ENCODE measurements at regions not wholly inside any gene's neighbourhood (a gene's known extent, or its start where the extent isn't known, plus 50 kb on each side); places are given as distances from the start of the nearest gene placed in this dataset.

DNA sequence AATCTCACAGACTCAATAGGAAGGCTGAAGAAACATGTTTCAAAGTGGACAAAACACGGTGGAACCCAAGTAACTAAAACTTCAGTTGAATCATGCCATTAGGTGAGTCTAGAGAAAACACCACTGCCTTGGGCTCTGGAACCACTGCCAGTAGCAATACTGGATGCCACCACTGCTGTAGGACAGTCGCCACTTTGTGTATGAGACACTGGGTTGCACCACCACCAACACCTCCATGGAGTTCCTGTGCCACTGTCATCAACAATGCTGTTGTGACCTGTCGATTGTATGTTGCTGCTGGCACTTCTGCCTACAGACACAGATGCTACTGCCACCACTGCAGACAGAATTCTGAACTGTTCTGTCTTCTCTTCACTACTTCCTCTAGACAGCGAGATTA is 686.7 kb downstream of the METTL4 start:
- no peak for DNase-seq

GRCh38 chr18:1891641-1892040 is 679.7 kb downstream of the METTL4 start:
- DNase-seq: no peak

- no peak for DNase-seq
These were observed 679.1 kb downstream of the METTL4 start for GRCh38 chr18:1892191-1892590.

DNA sequence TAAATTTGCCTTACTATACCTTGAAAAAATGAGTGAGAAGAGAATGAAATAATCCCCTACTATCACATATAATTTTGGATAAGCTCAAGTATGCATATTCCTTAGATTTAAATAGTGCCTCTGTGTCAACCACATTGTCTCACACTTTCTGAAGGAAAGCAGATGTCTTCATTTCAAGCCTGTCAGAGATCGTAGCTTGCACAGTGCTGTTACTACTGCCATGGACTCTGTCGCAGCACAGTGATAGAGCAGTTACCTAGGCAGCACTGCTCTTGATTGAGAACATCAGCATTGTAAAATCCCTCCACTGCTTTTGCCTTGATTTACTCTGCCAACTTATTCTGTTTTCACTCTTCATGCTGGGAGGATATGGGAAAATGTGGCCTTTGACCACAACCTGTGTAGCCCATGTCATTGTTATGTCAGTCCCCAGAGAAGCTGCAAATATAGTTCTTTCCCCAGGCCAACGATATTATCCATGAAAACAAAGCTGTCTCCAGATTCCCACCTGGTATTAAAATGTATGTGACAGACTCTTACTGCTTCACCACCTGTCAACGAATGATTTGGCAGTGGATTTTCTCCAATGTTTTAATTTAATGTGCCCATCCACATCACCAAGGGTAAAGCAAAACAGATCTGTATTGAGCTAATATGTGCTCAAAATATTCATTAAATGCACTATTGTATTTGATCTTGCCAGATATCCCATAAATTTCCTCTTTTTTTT is 675.7 kb downstream of the METTL4 start:
- DNase-seq: no peak

- no peak for DNase-seq
These were observed 664.9 kb downstream of the METTL4 start for GRCh38 chr18:1906421-1906820.

- no peak for DNase-seq
These were observed 663.7 kb downstream of the METTL4 start for GRCh38 chr18:1907470-1908206.

DNA sequence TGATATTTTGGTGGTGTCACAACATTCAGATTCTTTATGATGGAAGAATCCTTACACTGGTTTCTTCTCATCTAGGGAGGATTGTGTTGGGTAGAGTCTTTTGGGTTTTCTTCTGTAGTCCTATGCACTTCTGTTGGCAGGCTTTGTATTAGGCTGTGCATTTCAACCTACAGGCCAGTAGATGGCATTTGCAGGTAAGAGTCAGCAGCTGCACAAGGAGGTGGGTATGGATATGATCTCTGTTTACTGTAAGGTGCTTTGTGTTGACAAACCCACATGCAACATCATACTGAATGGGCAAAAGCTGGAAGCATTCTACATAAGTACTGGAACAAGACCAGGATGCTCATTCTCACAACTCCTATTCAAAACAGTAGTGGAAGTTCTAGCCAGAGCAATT is 656.8 kb downstream of the METTL4 start:
- no peak for DNase-seq

DNA sequence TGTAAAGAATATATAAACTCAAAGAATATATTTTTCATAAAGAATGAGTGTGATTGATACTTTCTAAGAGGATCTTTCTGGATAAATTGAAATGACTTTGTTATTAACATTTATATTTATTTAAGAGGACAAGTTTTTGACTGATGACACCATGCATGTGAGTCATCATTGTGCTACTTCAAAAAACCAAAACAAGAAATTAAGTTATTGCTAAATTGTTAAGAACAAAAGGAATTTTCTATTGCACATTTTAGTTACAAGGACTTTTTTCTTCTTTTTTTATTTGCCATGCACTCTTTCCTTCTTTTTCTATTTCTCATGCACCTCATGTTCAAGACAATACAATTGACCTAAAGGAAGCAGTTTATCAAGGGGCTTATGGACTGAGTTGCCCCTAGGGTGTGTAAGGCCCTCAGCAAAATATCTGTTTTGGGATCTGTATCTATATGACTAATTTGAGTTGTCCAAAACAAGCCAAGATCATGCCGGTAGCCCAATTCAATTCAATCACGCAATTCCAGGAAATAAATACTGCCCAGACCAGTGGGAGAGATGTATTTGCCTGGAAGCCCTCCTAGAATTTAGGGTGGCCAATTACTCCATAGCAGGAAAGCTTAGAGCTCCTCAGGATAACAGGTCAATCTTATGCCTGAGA is 654.3 kb downstream of the METTL4 start:
- no peak for DNase-seq

GRCh38 chr18:1917569-1917968 is 653.7 kb downstream of the METTL4 start:
- DNase-seq: no peak

DNA sequence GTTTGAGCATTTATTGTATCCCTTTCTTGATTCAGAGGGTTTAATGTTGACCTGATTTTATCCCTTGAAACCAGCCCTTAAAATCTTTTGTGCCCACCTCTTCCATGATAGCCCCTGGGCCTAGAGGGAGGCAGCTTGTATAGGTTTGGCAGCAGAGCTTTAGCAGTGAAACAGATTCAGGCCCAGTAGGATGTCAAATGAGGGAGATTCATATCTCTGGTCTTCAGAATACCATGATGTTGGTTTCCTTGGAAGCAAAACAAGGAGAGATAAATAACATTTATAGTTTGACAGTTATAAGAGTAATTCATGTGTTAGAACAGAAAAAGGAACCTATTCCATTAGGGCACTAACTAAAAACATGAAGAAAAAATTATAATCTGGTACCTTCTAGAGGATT is 649.2 kb downstream of the METTL4 start:
- no peak for DNase-seq

- no peak for DNase-seq
These were observed 642.6 kb downstream of the METTL4 start for GRCh38 chr18:1928711-1929110.

- no peak for DNase-seq
These were observed 641.6 kb downstream of the METTL4 start for GRCh38 chr18:1929720-1930119.

- DNase-seq: no peak
These were observed 640.7 kb downstream of the METTL4 start for GRCh38 chr18:1930291-1931270.

GRCh38 chr18:1952486-1952885 is 618.8 kb downstream of the METTL4 start:
- DNase-seq: no peak

GRCh38 chr18:1954583-1955312 is 616.6 kb downstream of the METTL4 start:
- DNase-seq: no peak

DNA sequence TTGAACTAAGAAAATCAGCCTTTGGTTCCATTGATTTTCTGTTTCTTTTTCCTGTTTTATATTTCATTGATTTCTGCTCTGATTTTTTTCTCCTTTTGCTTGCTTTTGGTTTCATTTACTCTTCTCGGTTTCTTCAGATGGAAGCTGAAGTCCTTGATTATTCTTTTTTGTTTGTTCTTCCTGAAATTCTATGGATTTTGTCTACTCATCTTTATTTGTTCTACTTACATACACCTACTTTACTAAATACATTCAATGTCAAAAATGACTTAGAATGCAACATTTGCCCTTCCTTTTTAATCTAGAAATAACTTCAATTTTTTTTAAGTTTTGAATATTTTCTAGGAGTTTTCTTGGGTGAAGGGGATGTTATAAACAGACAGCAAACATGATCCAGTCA is 612.5 kb downstream of the METTL4 start:
- no peak for DNase-seq

DNA sequence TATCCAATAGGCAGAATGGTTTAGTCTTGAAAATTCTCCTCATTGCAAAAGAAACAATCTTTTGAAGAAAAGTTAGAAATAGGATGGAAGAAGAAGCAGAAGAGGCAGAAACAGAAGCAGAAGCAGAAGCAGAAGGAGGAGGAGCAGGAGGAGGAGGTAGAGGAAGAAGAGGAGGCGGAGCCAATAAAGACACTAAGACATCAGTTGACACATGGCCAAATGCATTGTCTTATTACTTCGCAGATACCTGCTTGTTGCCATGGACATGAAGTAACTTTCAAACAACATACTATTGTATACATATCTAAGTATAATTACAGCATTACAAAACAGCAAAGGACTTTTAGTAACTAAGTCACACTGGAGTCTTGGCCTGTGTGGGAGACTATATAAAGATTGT is 606.3 kb downstream of the METTL4 start:
- DNase-seq: no peak

- DNase-seq: peak; percentile 28
These were observed 605.8 kb downstream of the METTL4 start for GRCh38 chr18:1965541-1965940.

DNA sequence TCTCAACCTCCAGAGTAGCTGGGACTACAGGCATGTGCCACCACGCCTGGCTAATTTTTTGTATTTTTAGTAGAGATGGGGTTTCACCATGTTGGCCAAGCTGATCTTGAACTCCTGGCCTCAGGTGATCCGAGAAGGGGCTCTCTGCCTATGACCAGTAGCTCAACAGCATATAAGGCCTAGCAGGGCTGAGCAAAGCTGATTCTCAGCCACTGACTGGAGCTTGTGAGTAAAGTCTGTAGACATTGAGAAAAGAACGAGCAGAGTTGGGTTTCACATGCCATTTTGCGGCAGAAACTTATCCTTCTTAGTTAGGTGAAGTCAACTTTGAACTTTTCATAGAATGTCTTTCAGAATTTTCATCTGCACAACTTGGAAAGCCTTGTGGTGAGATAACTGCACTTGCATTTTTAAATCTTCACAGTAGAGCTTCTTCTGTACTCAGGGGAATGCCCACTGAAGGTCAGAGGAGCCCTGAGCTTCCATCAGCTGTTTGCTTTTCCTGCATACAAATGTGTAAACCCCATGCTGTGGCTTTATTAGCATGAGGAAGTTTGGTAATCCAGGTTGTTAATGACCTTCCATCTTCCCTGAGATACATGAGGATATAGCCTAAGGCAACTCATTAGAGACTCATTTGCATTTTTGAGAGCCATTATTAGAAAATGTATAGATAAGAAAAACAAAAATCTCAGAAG is 602.4 kb downstream of the METTL4 start:
- no peak for DNase-seq

GRCh38 chr18:1976484-1976883 is 594.8 kb downstream of the METTL4 start:
- DNase-seq: no peak

DNA sequence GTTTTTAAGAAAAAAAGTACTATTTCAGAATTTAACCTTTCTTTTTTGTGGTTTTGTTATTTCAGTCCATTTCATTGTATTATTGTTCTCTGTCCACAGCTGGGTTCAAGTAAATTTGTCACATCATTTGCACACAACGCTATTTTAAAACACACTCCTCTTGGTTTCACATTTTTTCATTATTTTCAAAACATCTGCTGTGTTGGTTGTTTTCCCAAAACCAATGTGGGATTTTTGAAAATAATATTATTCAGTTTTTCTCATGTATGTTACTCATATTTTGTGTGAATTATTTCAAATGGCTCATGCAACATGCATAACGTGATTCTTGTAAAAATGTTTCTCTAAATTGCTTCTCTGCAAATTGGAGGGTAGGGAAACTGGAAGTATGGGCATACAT is 589.2 kb downstream of the METTL4 start:
- no peak for DNase-seq

Data from retina (tissue), 1 donor.